H9 (cell line): ENCODE measurements at regions not wholly inside any gene's neighbourhood (a gene's known extent, or its start where the extent isn't known, plus 50 kb on each side); places are given as distances from the start of the nearest gene placed in this dataset.

Experiments used
- DNase-seq: peaks from one replicate; pipeline ENCODE4 v3.0.0-alpha.2; 2017
- H2AFZ ChIP-seq: one replicate; pipeline ENCODE4 v1.6.1; 2013; ENCODE audit warnings: mild to moderate bottlenecking, low read length, control low read depth, moderate library complexity
- H2AK5ac ChIP-seq: 2 replicates; pipeline ENCODE4 v1.6.1; 2013; ENCODE audit warnings: low read length, control low read depth, mixed read lengths; ENCODE audit not compliant: insufficient read length
- H2BK120ac ChIP-seq: one replicate; pipeline ENCODE4 v1.6.1; 2013; ENCODE audit warnings: low read depth, mild to moderate bottlenecking, low read length, control low read depth, inconsistent platforms; ENCODE audit not compliant: poor library complexity, severe bottlenecking
- H2BK12ac ChIP-seq: 2 replicates; pipeline ENCODE4 v1.6.1; 2013; ENCODE audit warnings: low read length, control low read depth, mixed read lengths, low read depth; ENCODE audit not compliant: insufficient read length
- H2BK15ac ChIP-seq: 2 replicates; pipeline ENCODE4 v1.6.1; 2013; ENCODE audit warnings: low read depth, low read length, control low read depth
- H2BK20ac ChIP-seq: one replicate; pipeline ENCODE4 v1.6.1; 2013; ENCODE audit warnings: low read depth, mild to moderate bottlenecking, low read length, control low read depth, inconsistent platforms; ENCODE audit not compliant: poor library complexity, severe bottlenecking
- H2BK5ac ChIP-seq: 2 replicates; pipeline ENCODE4 v1.6.1; 2013; ENCODE audit warnings: low read length, control low read depth, mixed read lengths; ENCODE audit not compliant: insufficient read length
- H3K14ac ChIP-seq: 2 replicates; pipeline ENCODE4 v1.6.1; 2013; ENCODE audit warnings: low read length, control low read depth; ENCODE audit not compliant: insufficient read depth
- H3K18ac ChIP-seq: 2 replicates; pipeline ENCODE4 v1.6.1; 2013; ENCODE audit warnings: low read depth, mild to moderate bottlenecking, mixed read lengths, low read length, control low read depth; ENCODE audit not compliant: insufficient read length
- H3K23ac ChIP-seq: 2 replicates; pipeline ENCODE4 v1.6.1; 2013; ENCODE audit warnings: low read length, control low read depth, mixed read lengths, low read depth; ENCODE audit not compliant: insufficient read length
- H3K23me2 ChIP-seq: 2 replicates; pipeline ENCODE4 v1.6.1; 2013; ENCODE audit warnings: low read depth, mild to moderate bottlenecking, mixed read lengths, low read length, control low read depth; ENCODE audit not compliant: insufficient read length, poor library complexity, severe bottlenecking
- H3K27ac ChIP-seq: 2 replicates; pipeline ENCODE4 v1.5.1; 2013; ENCODE audit warnings: low read length, control low read depth, mixed read lengths, low read depth; ENCODE audit not compliant: insufficient read length
- H3K27me3 ChIP-seq: 2 replicates; pipeline ENCODE4 v1.6.1; 2013; ENCODE audit warnings: low read length, control low read depth, inconsistent platforms; ENCODE audit not compliant: insufficient read depth
- H3K4ac ChIP-seq: 2 replicates; pipeline ENCODE4 v1.6.1; 2013; ENCODE audit warnings: low read depth, mild to moderate bottlenecking, control low read depth, inconsistent platforms, low read length, moderate library complexity
- H3K4me1 ChIP-seq: 2 replicates; pipeline ENCODE4 v1.6.1; 2013; ENCODE audit warnings: low read length, control low read depth, inconsistent platforms; ENCODE audit not compliant: insufficient read depth
- H3K4me2 ChIP-seq: 2 replicates; pipeline ENCODE4 v1.6.1; 2013; ENCODE audit warnings: low read length, control low read depth, mixed read lengths; ENCODE audit not compliant: insufficient read length, insufficient read depth
- H3K56ac ChIP-seq: 2 replicates; pipeline ENCODE4 v1.6.1; 2013; ENCODE audit warnings: low read depth, mild to moderate bottlenecking, mixed read lengths, low read length, control low read depth; ENCODE audit not compliant: insufficient read length
- H3K79me1 ChIP-seq: 2 replicates; pipeline ENCODE4 v1.6.1; 2013; ENCODE audit warnings: low read depth, mild to moderate bottlenecking, moderate library complexity, low read length, control low read depth, inconsistent platforms; ENCODE audit not compliant: insufficient read depth, poor library complexity, severe bottlenecking
- H3K79me2 ChIP-seq: 2 replicates; pipeline ENCODE4 v1.6.1; 2013; ENCODE audit warnings: low read length, control low read depth, inconsistent platforms; ENCODE audit not compliant: insufficient read depth
- H3K9ac ChIP-seq: 2 replicates; pipeline ENCODE4 v1.6.1; 2013; ENCODE audit warnings: low read length, control low read depth, mixed read lengths; ENCODE audit not compliant: insufficient read length; ENCODE audit errors: extremely low read depth
- H3K9me3 ChIP-seq: one replicate; pipeline ENCODE4 v1.6.1; 2013; ENCODE audit warnings: low read depth, low read length, inconsistent platforms; ENCODE audit not compliant: control insufficient read depth
- H3T11ph ChIP-seq: one replicate; pipeline ENCODE4 v1.6.1; 2013; ENCODE audit warnings: mild to moderate bottlenecking, low read length, control low read depth, inconsistent platforms
- H4K20me1 ChIP-seq: one replicate; pipeline ENCODE4 v1.6.1; 2013; ENCODE audit not compliant: control insufficient read depth, insufficient read length, insufficient read depth
- H4K5ac ChIP-seq: 2 replicates; pipeline ENCODE4 v1.6.1; 2013; ENCODE audit warnings: low read depth, mild to moderate bottlenecking, mixed read lengths, low read length, control low read depth; ENCODE audit not compliant: insufficient read length
- H4K8ac ChIP-seq: replicated peaks from 2 replicates; pipeline ENCODE4 v1.6.1; 2013; ENCODE audit warnings: low read length, control low read depth, mixed read lengths, low read depth; ENCODE audit not compliant: insufficient read length
- H4K91ac ChIP-seq: 2 replicates; pipeline ENCODE4 v1.6.1; 2013; ENCODE audit warnings: low read depth, mild to moderate bottlenecking, moderate library complexity, mixed read lengths, low read length, control low read depth; ENCODE audit not compliant: insufficient read length
- H3K27ac Mint-ChIP-seq, 3 experiments: 2 replicates in 2 of 3; 3 replicates in 1 of 3; pipeline ENCODE4 v1.8.0; 2020 to 2021; ENCODE audit warnings: mixed read lengths in 3 of 3, mild to moderate bottlenecking in 1 of 3, moderate library complexity in 1 of 3
- H3K27me3 Mint-ChIP-seq: 2 replicates; pipeline ENCODE4 v1.8.0; 2021; ENCODE audit warnings: low read depth, mild to moderate bottlenecking, moderate library complexity, mixed read lengths
- H3K36me3 Mint-ChIP-seq, 3 experiments: 2 replicates in 2 of 3; 3 replicates in 1 of 3; pipeline ENCODE4 v1.8.0; 2020 to 2021; ENCODE audit warnings: low read depth in 3 of 3, mixed read lengths in 3 of 3; ENCODE audit not compliant: insufficient read depth in 1 of 3
- H3K4me1 Mint-ChIP-seq, 2 experiments: 2 replicates each; pipeline ENCODE4 v1.8.0; 2020; ENCODE audit warnings: mixed read lengths in 2 of 2
- H3K4me3 Mint-ChIP-seq, 2 experiments: 2 replicates in 1 of 2; 3 replicates in 1 of 2; pipeline ENCODE4 v1.8.0; 2020 to 2021; ENCODE audit warnings: mild to moderate bottlenecking in 2 of 2, mixed read lengths in 2 of 2, moderate library complexity in 1 of 2
- H3K9me3 Mint-ChIP-seq, 2 experiments: 2 replicates in 1 of 2; 3 replicates in 1 of 2; pipeline ENCODE4 v1.8.0; 2020; ENCODE audit warnings: mild to moderate bottlenecking in 2 of 2, mixed read lengths in 2 of 2, moderate library complexity in 1 of 2
- CTCF ChIP-seq: fragments of 200-600 bp; sonication (generic); conservative IDR thresholded peaks from 3 replicates; pipeline ENCODE4 v1.8.0; 2021; ENCODE audit warnings: antibody characterized with exemption, mild to moderate bottlenecking
- WGBS: extraction: QIAGEN DNeasy Blood & Tissue Kit; methylation state at CpG from one replicate; pipeline ENCODE4 v1.1.7; 2013; ENCODE audit warnings: missing lambda C conversion rate, low lambda C conversion rate, mixed read lengths; ENCODE audit not compliant: insufficient read length; ENCODE audit errors: extremely low coverage; 5-methylcytosine and 5-hydroxymethylcytosine counted together

GRCh38 chr10:16341637-16342036, 95.2 kb upstream of the PTER start:
- Mint-ChIP-seq H3K4me3 (no peak overlapping the region), H3K27ac (no peak overlapping the region), H3K27me3 (no peaks in the 10 kb centered on the region; the same call in 1 of the 2 replicates), H3K9me3 (no peaks in the 10 kb centered on the region), H3K4me1 (no peaks in the 10 kb centered on the region), H3K36me3 (peaks cover 4 to 11% (median 7%) of the 10 kb centered on the region in 3 experiments; a peak in 5 of 7 replicates)
- Histone ChIP-seq H3K4me2 (no peak overlapping the region), H4K8ac (no peak overlapping the region), H3K79me2 (no peaks in the 10 kb centered on the region), H3K4me1 (no peaks in the 10 kb centered on the region), H2BK15ac (no peak overlapping the region), H3K14ac (no peak overlapping the region), H3K4ac (no peak overlapping the region), H2BK12ac (no peak overlapping the region), H3K23me2 (no peaks in the 10 kb centered on the region), H4K20me1 (no peaks in the 10 kb centered on the region), H2AFZ (no peak overlapping the region), H4K91ac (no peak overlapping the region), H2BK5ac (no peak overlapping the region), H3K23ac (no peak overlapping the region), H3K27me3 (no peaks in the 10 kb centered on the region), H2BK20ac (no peak overlapping the region), H3T11ph (no peak overlapping the region), H2BK120ac (no peak overlapping the region), H3K9ac (no peak overlapping the region), H4K5ac (no peak overlapping the region), H3K56ac (no peak overlapping the region), H3K9me3 (no peaks in the 10 kb centered on the region), H3K18ac (no peak overlapping the region), H3K27ac (no peak overlapping the region), H3K79me1 (no peaks in the 10 kb centered on the region), H2AK5ac (no peak overlapping the region)
- no peak for TF ChIP-seq CTCF
- no peak for DNase-seq
- WGBS = no CpG with 5 or more reads among the region's 2 CpGs
